ENCODE measurements at regions not wholly inside any gene's neighbourhood (a gene's known extent, or its start where the extent isn't known, plus 50 kb on each side); places are given as distances from the start of the nearest gene placed in this dataset.

GRCh38 chr15:87347806-87348515 lies 908.6 kb downstream of the NTRK3 start:
- no peak for DNase-seq

GRCh38 chr15:87345961-87346360 lies 910.6 kb downstream of the NTRK3 start:
- DNase-seq = no peak

- DNase-seq = no peak
Observed at GRCh38 chr15:87343966-87344365, 912.6 kb downstream of the NTRK3 start.

- no peak for DNase-seq
Observed at GRCh38 chr15:87340370-87340769, 916.2 kb downstream of the NTRK3 start.

DNA sequence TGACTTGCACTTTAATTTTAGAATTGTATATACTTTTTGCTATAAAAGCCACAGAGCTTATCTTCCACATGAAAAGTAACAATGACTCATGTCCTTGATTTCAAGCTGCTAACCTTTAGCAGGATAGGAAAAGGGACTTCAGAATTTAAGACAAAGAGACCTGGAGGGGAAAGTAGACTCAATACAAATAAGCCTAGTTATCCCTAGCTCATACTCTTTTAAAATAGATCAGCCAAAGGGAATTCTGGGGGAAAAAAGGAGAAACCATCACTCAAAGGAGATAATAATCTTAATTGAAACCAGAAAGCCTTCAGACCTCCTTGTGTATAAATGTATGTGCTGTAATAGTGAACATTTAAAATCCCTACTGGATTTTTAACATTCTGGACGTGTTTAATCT lies 930.3 kb downstream of the NTRK3 start:
- DNase-seq = no peak

DNA sequence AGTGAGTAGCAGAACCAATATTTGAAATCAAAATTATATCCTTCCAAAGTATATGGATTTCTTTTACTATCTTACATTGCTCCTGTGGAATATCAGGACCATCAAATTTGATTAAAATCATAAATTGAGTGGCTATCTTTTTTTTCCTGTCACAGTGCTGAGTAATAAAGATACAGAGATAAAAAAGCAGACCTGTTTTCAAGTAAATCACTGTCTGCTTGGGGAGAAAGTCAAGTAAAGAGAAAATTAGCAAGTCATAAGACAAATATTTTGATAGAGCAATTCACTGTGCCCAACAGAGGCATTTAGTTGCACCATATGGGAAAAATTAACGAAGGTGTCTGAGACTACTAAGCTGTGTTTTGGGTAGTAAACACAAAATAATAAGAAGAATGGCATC lies 933.7 kb downstream of the NTRK3 start:
- DNase-seq = no peak

- DNase-seq = no peak
Observed at GRCh38 chr15:87322265-87322664, 934.3 kb downstream of the NTRK3 start.

- DNase-seq = no peak
Observed at GRCh38 chr15:87317900-87318299, 938.6 kb downstream of the NTRK3 start.

- DNase-seq = no peak
Observed at GRCh38 chr15:87312221-87312620, 944.3 kb downstream of the NTRK3 start.

- no peak for DNase-seq
Observed at GRCh38 chr15:87300146-87300545, 956.4 kb downstream of the NTRK3 start.

- no peak for DNase-seq
Observed at GRCh38 chr15:87294854-87295253, 961.7 kb downstream of the NTRK3 start.

DNA sequence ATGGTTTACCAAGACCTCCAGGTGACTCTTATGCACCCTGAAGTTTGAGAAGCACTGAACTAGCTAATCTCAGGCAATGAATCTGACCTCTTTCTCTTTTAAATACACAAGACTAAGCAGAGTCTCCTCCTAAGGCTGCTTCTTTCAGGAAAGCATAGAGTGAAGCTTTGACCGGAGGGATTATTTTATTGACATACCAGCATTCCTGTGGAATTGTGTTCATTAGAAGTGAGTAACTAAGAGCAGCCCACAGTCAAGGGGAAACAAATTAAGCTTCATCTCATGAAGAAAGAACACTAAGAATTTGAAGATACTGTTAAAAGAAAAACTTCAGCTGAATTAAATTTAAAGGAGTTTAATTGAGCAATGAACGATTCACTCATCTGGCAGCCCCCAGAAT lies 963.5 kb downstream of the NTRK3 start:
- no peak for DNase-seq

GRCh38 chr15:87287156-87287555 lies 969.4 kb downstream of the NTRK3 start:
- DNase-seq = no peak

- no peak for DNase-seq
Observed at GRCh38 chr15:87269566-87269965, 987.0 kb downstream of the NTRK3 start.

DNA sequence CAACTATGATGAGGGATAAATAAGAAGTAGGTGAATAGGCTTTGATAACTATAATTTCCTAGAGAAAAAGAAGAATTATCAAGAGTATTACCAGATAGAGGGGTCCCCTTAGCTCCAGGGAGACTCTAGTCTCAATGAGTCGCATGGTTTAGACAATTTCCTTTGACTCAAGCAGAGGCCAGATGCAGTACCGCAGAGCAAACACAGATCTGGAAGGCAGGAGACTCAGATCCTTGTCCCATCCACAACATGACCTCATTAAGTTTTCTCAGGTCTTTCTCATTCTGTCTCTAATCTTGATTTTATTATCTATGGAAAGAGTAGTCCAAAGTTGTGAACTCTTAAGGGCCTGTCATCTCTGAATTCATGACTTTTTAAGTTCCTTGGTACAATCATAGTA lies 987.9 kb downstream of the NTRK3 start:
- DNase-seq = no peak

DNA sequence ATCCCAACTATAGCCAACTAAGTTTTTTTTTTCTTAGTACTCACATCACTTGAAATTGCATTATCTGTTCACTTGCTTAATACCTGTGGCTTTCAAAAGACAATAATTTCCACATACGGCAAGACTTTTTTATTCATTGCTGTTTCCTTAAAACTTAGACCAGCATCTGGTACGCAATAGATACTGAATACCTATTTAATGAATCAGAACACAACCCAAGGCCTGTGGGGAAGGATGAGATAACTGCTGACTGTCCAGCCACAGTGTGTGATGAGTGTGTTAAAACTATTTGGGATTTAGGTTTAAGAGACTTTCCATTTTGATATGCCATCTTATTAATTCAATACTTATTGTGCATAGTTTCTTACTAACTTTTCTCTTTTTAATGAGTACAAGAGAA lies 988.7 kb downstream of the NTRK3 start:
- DNase-seq = no peak

GRCh38 chr15:87263871-87264270 lies 992.7 kb downstream of the NTRK3 start:
- no peak for DNase-seq

- no peak for DNase-seq
Observed at GRCh38 chr15:87263296-87263695, 993.2 kb downstream of the NTRK3 start.

- no peak for DNase-seq
Observed at GRCh38 chr15:87245592-87245991, 1010.9 kb downstream of the NTRK3 start.

GRCh38 chr15:87243474-87243873 lies 1013.1 kb downstream of the NTRK3 start:
- DNase-seq = no peak

GRCh38 chr15:87239582-87240230 lies 1016.8 kb downstream of the NTRK3 start:
- DNase-seq = no peak

- no peak for DNase-seq
Observed at GRCh38 chr15:87238451-87239068, 1018.0 kb downstream of the NTRK3 start.

GRCh38 chr15:87228460-87228859 lies 1028.1 kb downstream of the NTRK3 start:
- DNase-seq = no peak

DNA sequence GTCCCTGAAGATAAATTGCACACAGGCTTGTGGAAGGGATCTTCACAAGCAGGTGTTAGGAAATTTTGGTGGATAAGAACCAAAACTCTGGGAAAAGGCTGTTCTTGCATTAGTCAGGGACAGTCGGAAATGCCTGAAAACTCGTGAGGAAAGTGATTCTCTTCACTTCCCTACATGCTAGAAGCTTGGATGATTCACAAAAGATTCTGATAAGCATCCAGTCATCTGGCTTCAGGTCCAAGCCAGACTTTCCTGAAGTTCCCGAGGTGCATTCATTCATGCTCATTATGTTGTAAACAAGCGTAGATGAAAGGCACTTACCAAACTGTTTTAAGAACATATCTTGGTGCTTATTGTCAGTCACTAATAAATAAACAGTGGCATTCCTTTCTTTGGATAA lies 1028.7 kb downstream of the NTRK3 start:
- no peak for DNase-seq

Data from cerebellar nuclear complex (tissue), 1 donor.